Prostate gland (tissue), 2 donors: ENCODE measurements at regions not wholly inside any gene's neighbourhood (a gene's known extent, or its start where the extent isn't known, plus 50 kb on each side); places are given as distances from the start of the nearest gene placed in this dataset.
"Not testable (repeated sequence)": the region's sequence is repeated elsewhere in the genome, so short reads cannot be mapped to it uniquely, and the experiment has no call there.

Experiments used
- DNase-seq: peaks from one replicate; pipeline ENCODE4 v3.0.0-alpha.2; 2019; ENCODE audit warnings: low spot score
- H3K27ac ChIP-seq, 2 donors: fragments of 200-600 bp; sonication (generic); 2 replicates each; pipeline ENCODE4 v1.5.1; 2017 to 2019
- H3K27me3 ChIP-seq: fragments of 200-600 bp; sonication (generic); replicated peaks from 2 replicates; pipeline ENCODE4 v1.5.1; 2019; ENCODE audit not compliant: insufficient read depth
- H3K36me3 ChIP-seq, 2 donors: fragments of 200-600 bp; sonication (generic); 1 replicate in 1 of 2; 2 replicates in 1 of 2; pipeline versions ENCODE4 v1.5.1 to v1.8.1; 2017 to 2019
- H3K4me1 ChIP-seq: fragments of 200-600 bp; sonication (generic); replicated peaks from 2 replicates; pipeline ENCODE4 v1.5.1; 2019
- H3K4me3 ChIP-seq, 2 donors: fragments of 200-600 bp; sonication (generic); 2 replicates each; pipeline ENCODE4 v1.5.1; 2017 to 2019
- H3K9me3 ChIP-seq: fragments of 200-600 bp; sonication (generic); 2 replicates; pipeline ENCODE4 v1.5.1; 2017
- POLR2A ChIP-seq: fragments of 450-650 bp; IDR thresholded peaks from one replicate; pipeline ENCODE4 v1.6.1; 2016; ENCODE audit warnings: antibody characterized with exemption, mild to moderate bottlenecking
- POLR2AphosphoS5 ChIP-seq: sonication (generic); formaldehyde crosslinking; IDR thresholded peaks from one replicate; pipeline ENCODE4 v1.6.1; 2017; ENCODE audit warnings: antibody characterized with exemption
- WGBS: methylation state at CpG from one replicate; pipeline ENCODE4 v1.1.5; 2018; 5-methylcytosine and 5-hydroxymethylcytosine counted together
- intact Hi-C: fragments of 100-400 bp; cut with DNase I; formaldehyde crosslinking; loops from one replicate; pipeline ENCODE4 v1.14.2; 2022
- TF ChIP-seq, protein P1 (sequence below), 4 experiments: fragments of 200-600 bp in 2 of 4; fragments of 450-650 bp in 2 of 4; sonication (generic) in 2 of 4; IDR thresholded peaks; 1 replicate in 3 of 4; 2 replicates in 1 of 4; pipeline ENCODE4 v1.5.1; 2016 to 2019; ENCODE audit warnings: antibody characterized with exemption in 4 of 4, mild to moderate bottlenecking in 2 of 4, moderate library complexity in 2 of 4

DNA sequence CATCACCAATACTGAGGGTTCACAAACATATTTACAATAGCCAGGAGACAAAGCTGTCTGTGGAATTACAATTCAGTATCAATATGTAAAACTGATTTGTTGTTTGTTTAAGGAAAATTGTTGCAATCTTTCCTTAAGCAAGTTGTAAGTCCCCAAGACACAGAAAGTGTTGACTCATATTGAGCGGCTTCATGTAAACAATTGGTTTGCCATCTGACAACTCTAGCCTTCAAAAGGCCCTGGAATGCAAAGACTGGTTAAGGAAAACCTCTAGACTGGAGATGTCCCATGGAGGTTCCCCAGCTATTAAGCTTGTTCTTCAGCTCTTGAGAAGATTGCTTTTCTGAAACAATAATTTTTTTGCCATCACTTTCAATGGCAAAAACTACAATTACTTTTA is 283.7 kb upstream of the PROK2 start:
- intact Hi-C loops = no loop called here
- Histone ChIP-seq H3K27ac (no peak overlapping the region), H3K27me3 (no peaks in the 10 kb centered on the region), H3K4me3 (no peak overlapping the region), H3K4me1 (no peaks in the 10 kb centered on the region), H3K9me3 (no peaks in the 10 kb centered on the region), H3K36me3 (no peaks in the 10 kb centered on the region)
- 93% methylated on average over 1 of the region's 1 CpG for WGBS
- no peak for DNase-seq
- TF ChIP-seq, protein P1, sequence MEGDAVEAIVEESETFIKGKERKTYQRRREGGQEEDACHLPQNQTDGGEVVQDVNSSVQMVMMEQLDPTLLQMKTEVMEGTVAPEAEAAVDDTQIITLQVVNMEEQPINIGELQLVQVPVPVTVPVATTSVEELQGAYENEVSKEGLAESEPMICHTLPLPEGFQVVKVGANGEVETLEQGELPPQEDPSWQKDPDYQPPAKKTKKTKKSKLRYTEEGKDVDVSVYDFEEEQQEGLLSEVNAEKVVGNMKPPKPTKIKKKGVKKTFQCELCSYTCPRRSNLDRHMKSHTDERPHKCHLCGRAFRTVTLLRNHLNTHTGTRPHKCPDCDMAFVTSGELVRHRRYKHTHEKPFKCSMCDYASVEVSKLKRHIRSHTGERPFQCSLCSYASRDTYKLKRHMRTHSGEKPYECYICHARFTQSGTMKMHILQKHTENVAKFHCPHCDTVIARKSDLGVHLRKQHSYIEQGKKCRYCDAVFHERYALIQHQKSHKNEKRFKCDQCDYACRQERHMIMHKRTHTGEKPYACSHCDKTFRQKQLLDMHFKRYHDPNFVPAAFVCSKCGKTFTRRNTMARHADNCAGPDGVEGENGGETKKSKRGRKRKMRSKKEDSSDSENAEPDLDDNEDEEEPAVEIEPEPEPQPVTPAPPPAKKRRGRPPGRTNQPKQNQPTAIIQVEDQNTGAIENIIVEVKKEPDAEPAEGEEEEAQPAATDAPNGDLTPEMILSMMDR (IDR thresholded peaks at IDR 0.05) = no peak
- TF ChIP-seq POLR2A (no peak), POLR2AphosphoS5 (no peak)

DNA sequence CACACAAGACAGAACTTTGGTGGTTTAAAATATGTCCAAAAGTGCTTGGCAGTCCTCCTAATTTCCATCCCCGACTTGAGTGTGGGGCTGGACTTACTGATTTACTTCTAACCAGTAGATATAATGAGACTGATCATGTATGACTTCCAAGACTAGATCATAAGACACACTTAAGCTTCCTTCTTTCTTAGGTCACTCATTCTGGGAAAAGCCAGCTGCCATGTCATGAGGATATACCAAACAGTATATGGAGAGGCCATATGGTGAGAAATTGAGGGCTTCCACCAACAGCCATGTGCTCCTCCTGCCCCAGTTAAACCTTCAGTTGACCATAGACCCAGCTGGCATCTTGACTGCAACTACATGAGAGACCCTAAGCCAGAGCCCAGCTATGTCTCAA is 282.8 kb upstream of the PROK2 start:
- H3K27me3 ChIP-seq = no peaks in the 10 kb centered on the region
- intact Hi-C loops = no loop called here
- H3K4me3 ChIP-seq = no peak overlapping the region
- no peaks in the 10 kb centered on the region for H3K9me3 ChIP-seq
- 42% methylated on average over 1 of the region's 1 CpG for WGBS
- no peak for TF ChIP-seq POLR2A
- TF ChIP-seq POLR2AphosphoS5 = no peak
- TF ChIP-seq, protein P1 (IDR thresholded peaks at IDR 0.05) = no peak
- H3K36me3 ChIP-seq = no peaks in the 10 kb centered on the region
- no peak overlapping the region for H3K27ac ChIP-seq
- no peaks in the 10 kb centered on the region for H3K4me1 ChIP-seq
- no peak for DNase-seq

DNA sequence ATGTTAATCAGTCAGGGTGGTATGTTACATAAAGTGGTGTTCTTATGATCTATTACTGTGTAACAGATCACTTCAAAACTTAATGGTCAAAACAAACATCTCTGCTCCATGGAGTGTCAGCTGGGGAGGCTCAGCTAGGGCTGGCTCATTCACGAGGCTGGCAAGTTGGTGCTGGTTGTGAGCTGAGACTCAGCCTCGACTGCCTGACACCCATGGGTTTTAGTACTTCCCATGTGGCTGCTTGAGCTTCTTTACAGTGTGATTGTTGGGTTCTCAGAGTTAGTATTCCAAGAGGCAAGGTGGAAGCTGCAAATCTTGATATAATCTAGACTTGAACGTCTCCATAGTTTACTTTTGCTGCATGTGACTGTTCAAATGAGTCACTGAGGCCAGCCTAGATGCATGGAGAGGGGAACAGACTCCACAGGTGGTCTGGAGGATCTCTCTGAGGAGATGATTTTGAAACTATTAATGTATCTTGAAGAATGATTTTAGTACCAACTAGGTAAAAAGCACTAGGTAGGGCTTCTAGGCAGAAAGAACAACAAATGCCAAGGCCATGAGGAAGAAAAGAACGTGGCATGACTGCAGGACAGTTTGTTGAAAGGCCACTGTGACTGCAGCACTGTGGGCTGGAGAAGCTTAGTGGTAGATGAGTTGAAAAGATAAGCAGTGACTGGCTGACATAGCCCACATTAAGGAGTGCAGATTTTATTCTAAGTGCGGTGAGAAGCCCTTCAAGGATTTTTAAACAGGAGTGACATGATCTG is 281.1 kb upstream of the PROK2 start:
- intact Hi-C loops = no loop called here
- 54% methylated on average over 5 of the region's 5 CpGs for WGBS
- Histone ChIP-seq H3K9me3 (no peaks in the 10 kb centered on the region), H3K27ac (no peak overlapping the region), H3K27me3 (no peaks in the 10 kb centered on the region), H3K36me3 (no peaks in the 10 kb centered on the region), H3K4me3 (no peak overlapping the region), H3K4me1 (no peaks in the 10 kb centered on the region)
- no peak for DNase-seq
- TF ChIP-seq POLR2A (no peak), POLR2AphosphoS5 (no peak)
- TF ChIP-seq, protein P1 (IDR thresholded peaks at IDR 0.05) = no peak

DNA sequence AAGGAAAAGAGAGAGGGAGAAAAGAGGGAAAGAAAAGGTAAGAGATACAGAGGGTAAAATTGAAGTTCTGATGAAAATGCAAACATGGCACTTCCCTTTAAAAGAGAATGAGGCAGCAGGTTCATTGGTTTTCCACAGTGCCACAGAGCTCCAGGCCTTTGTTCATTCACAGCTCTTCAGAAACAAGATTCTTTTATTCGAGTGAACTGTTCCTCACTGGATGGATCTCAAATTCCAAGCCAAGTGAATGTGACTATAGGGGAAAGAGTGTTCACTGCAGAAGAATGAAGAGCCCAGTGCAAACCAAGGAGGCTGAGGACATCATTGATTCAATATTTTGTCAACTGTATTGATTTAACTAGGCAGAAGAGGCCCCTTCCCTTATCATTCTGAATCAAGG is 280.3 kb upstream of the PROK2 start:
- Histone ChIP-seq H3K36me3 (no peaks in the 10 kb centered on the region), H3K27me3 (no peaks in the 10 kb centered on the region), H3K9me3 (no peaks in the 10 kb centered on the region), H3K4me1 (no peaks in the 10 kb centered on the region), H3K27ac (no peak overlapping the region), H3K4me3 (no peak overlapping the region)
- no peak for DNase-seq
- intact Hi-C loops = no loop called here
- TF ChIP-seq, protein P1 (IDR thresholded peaks at IDR 0.05) = no peak
- TF ChIP-seq POLR2A = no peak
- no peak for TF ChIP-seq POLR2AphosphoS5
- 70% methylated on average over 1 of the region's 1 CpG for WGBS

DNA sequence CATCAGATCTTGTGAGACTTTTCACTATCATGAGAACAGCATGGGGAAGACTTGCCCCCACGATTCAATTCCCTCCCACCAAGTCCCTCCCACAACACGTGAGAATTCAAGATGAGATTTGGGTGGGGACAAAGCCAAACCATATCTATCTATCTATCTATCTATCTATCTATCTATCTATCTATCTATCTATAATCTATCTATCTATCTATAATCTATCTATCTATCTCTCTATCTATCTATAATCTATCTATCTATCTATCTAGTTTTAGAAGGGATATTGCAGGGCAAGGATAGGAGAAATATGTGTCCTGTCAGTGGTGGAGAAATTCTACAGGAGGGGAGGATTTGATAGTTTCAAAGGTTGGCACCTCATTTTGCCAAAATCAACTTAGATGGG is 279.8 kb upstream of the PROK2 start:
- H3K27ac ChIP-seq, H3K4me1 ChIP-seq, intact Hi-C loops, H3K36me3 ChIP-seq, H3K4me3 ChIP-seq, H3K27me3 ChIP-seq, H3K9me3 ChIP-seq, DNase-seq: not testable (repeated sequence)
- WGBS = 46% methylated on average over 2 of the region's 2 CpGs
